Non-pigmented ciliary epithelial cell (primary cell): ENCODE measurements at regions not wholly inside any gene's neighbourhood (a gene's known extent, or its start where the extent isn't known, plus 50 kb on each side); places are given as distances from the start of the nearest gene placed in this dataset.
"Not testable (repeated sequence)": the region's sequence is repeated elsewhere in the genome, so short reads cannot be mapped to it uniquely, and the experiment has no call there.

Experiments used
- DNase-seq: peaks from one replicate; pipeline ENCODE4 v3.0.0-alpha.2; 2010; ENCODE audit warnings: low read depth

DNA sequence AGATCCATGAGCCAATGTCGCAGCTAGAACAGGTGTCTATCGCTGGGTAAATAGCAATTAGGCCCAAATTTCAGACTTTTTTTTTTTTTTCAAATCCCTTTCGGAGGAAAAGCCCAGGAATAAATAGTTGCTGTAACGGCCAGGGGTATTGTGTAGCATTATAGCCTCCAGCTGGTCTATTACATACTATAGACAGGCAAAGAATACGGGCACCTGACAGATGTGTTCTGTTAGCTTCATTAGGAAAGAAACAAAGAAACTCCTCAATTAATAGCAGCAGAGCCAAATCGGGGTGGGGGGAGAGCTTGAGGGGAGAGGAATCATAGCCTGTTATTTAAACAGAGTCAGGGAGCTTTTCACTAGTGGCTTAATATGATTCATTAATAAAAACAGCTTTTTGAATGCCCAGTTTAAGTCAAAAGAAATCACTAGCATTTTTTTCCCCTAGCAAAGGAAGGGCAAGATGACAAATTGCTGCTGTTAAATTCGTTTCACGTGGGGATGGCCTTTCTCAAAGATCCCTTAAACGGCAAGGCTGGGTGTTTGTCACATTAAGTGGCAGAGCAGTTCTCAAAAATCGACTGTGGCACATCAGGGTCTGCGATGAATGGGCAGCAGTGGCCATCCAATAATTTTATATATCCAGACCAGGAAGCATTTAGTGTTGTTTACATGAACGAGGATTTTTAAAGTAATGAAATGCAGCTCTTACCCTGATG is 139.4 kb downstream of the ID4 start:
- no peak for DNase-seq

DNA sequence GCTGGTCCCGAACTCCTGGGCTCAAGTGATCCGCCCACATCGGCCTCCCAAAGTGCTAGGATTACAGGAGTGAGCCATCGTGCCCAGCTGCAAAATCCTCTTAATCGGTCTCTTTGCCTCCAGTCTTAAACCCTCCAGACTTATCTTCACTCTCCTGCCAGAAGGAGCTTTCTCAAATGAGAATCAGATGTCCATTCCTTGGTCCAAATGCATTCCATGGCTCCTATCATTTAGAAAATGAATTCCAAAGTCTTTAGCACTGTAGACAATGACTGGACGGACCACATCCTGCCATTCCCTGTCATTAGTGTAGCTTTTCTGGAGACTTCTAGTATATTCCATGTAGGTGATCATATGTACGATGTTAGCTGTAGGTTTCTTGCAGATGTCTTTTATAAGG is 141.9 kb downstream of the ID4 start:
- no peak for DNase-seq

GRCh38 chr6:19979986-19980385 is 142.8 kb downstream of the ID4 start:
- no peak for DNase-seq

- DNase-seq, result no peak
Measured at GRCh38 chr6:19983374-19983773, 146.2 kb downstream of the ID4 start.

- no peak for DNase-seq
Measured at GRCh38 chr6:19986691-19987438, 149.7 kb downstream of the ID4 start.

GRCh38 chr6:19988555-19988954 is 151.4 kb downstream of the ID4 start:
- DNase-seq, result no peak

DNA sequence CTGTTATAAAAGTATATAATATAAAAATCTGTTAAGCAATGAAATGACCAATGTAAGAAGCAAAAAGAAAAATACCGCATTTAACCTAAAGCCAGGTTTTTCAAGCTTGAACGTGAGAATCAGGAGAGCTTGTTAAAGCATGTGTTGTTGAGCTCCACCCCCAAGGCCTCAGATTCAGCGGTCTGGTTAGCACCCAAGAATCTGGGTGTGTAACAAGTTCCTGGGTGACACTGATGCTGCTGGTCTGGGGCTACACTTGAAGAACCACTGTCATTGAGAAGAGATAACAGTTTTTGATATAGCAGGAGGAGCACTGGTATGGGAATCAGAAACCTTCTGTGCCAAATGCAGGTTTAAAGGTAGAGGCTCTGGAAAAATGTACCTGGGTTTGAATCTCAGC is 154.0 kb downstream of the ID4 start:
- no peak for DNase-seq

DNA sequence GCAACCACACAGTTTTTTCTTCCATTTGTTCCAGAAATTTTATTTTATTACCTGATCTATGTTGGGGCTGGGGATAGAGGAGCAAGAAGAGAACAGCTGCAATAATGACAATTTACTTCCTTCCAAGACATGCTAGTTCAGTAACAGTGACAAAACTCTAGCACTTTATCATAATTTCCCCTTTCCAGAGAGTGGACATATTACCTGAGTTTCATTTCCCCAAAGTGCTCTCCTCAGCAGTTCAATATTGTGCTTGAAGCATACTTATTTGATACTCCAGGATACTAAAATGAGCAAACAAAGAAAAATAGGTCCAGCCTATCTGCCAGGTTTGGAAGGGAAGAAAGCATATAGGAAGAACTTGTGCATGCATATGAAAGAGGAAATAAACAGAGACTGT is 157.7 kb downstream of the ID4 start:
- DNase-seq, result no peak

- DNase-seq, result no peak
Measured at GRCh38 chr6:19995575-19996257, 158.5 kb downstream of the ID4 start.

- no peak for DNase-seq
Measured at GRCh38 chr6:19997104-19997503, 159.9 kb downstream of the ID4 start.

DNA sequence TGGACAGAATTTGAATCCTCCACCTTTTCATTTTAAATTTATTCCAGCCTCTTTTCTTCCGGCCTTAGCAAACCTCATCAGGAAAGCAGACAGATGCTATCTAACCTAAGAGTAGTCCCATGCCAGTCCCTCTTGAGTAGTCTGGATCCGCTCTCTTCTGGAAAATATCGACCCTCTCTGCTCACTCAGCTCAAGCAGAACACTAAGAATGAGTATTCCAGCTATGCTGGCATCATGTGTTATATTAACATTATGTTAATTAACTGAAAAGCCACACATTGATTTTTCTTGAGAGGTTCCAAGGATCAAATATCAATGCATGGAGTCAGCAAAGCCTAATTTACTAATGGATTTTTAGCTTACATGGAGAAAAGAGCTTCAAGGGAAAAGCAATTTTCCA is 161.4 kb downstream of the ID4 start:
- DNase-seq, result no peak

DNA sequence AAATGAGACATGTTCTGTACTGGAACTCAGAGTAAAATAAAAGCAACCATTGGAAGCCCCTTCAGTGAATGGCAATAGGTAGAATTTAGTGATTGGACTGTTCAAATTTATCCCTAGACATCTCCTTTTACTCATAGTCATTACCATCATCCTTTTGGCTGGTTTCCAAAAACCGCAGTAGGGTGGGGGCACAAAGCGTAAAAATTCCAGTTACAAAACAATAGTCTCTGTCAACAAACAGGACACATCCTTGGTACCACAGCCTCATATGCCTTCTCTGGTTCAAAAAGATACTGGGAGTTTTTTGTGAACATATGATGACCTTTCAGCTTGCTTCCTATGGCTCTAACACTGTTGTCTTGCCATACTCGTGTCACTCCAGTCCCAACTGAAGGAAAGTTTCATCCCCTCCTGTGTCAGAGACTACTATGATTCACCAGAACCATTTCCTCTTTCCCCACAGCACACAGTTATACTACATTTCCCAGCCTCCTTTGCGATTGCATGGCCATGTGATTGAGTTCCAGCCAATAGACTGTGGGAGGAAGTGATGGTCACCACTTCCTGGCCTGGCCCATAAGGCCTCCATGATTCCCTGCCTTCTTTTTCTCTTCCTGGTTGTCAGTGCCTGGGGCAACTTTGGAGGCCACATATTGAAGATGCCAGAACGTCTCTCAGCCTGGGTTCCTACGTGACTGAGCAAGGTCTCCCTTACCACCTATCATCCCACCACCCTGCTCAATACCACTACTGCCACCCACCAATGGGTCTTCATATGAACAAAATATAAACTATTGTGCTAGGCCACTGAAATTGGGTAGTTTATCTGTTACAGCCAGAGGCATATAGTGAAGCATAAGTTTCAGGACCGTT is 162.4 kb downstream of the ID4 start:
- DNase-seq, result no peak

GRCh38 chr6:20001286-20001685 is 164.1 kb downstream of the ID4 start:
- DNase-seq, result no peak

GRCh38 chr6:20006037-20006436 is 168.9 kb downstream of the ID4 start:
- no peak for DNase-seq

- DNase-seq, result no peak
Measured at GRCh38 chr6:20008131-20008530, 171.0 kb downstream of the ID4 start.

GRCh38 chr6:20013066-20013861 is 176.1 kb downstream of the ID4 start:
- no peak for DNase-seq

GRCh38 chr6:20014508-20014907 is 177.3 kb downstream of the ID4 start:
- no peak for DNase-seq

- no peak for DNase-seq
Measured at GRCh38 chr6:20020526-20020925, 183.4 kb downstream of the ID4 start.

DNA sequence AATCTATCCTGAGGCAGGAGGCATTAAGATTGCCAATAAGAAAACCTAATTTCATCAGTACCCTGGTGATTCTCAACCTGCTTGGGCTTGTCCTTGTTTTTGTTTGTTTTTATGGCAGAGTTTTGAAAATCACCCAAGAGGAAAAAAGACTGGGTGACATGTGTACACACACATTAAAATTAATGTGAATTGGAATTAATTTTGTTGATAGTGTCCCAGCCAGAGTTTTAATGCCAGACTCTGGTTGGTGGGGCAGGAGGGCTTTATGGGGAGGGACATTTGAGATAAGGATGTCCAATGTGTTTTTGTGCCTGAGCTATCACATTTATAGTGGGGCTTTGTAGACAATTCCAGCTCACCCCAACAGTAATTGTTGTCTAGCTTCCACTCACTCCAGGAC is 184.6 kb downstream of the ID4 start:
- no peak for DNase-seq

DNA sequence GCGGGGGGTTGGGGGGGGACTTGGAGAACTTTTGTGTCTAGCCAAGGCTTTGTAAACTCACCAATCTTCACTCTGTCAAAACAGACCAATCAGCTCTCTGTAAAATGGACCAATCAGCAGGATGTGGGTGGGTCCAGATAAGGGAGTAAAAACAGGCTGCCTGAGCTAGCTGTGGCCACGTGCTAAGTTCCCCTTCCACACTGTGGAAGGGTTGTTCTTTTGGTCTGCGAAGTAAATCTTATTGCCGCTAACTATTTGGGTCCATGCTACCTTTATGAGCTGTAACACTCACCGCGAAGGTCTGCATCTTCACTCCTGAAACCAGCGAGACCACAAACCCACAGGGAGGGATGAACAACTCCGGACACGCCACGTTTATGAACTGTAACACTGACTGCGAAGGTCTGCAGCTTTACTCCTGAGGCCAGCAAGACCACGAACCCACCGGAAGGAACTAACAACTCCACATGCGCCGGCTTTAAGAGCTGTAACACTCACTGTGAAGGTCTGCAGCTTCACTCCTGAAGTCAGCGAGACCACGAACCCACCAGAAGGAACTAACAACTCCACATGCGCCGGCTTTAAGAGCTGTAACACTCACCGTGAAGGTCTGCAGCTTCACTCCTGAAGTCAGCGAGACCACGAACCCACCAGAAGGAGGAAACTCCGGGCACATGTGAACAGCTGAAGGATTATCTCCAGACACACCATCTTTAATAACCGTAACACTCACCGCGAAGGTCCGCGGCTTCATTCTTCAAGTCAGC is 186.6 kb downstream of the ID4 start:
- DNase-seq, result not testable (repeated sequence)

DNA sequence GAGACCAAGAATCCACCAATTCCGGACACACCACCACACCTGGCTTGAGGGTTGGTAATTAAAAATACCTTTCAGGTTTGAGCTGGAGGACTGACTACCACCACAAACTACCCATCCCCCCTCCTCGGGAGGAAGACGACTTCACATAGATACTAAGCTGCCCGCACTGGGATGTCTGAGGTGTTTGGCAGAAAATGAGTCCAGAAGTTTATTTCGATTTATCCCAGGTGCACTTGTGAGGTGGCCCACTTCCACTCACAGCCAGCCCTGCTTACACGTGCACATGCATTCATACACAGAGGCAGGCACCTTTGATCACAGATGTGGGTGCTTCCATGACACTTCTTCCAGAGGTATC is 187.1 kb downstream of the ID4 start:
- DNase-seq, result no peak
